Astrocyte (in vitro differentiated cells and primary cell): ENCODE measurements at regions not wholly inside any gene's neighbourhood (a gene's known extent, or its start where the extent isn't known, plus 50 kb on each side); places are given as distances from the start of the nearest gene placed in this dataset.
A peak's percentile ranks its signal among the peaks of the same experiment; 100 is the strongest.

Experiments
- DNase-seq: peaks from one replicate; pipeline ENCODE4 v3.0.0-alpha.2; 2010; ENCODE audit warnings: low read depth
- FAIRE-seq: peaks from 2 replicates; lab custom pipeline; 2011; peaks lifted over from hg19 to GRCh38; lab: Jason Lieb, UNC
- H2AFZ ChIP-seq: 2 replicates; pipeline ENCODE4 v1.6.0; 2012; ENCODE audit warnings: low read depth, low read length, inconsistent platforms
- H3K27ac ChIP-seq: 2 replicates; pipeline ENCODE4 v1.5.1; 2011; ENCODE audit warnings: low read depth, low read length, inconsistent platforms
- H3K27me3 ChIP-seq: 2 replicates; pipeline ENCODE4 v1.6.0; 2011; ENCODE audit warnings: low read length, inconsistent platforms; ENCODE audit not compliant: insufficient read depth
- H3K36me3 ChIP-seq: 2 replicates; pipeline ENCODE4 v1.5.1; 2011; ENCODE audit warnings: low read length, inconsistent platforms; ENCODE audit not compliant: insufficient read depth
- H3K4me1 ChIP-seq: 2 replicates; pipeline ENCODE4 v1.5.1; 2011; ENCODE audit warnings: low read length, inconsistent platforms; ENCODE audit not compliant: insufficient read depth
- H3K4me2 ChIP-seq: 2 replicates; pipeline ENCODE4 v1.6.0; 2012; ENCODE audit warnings: low read length, inconsistent platforms
- H3K4me3 ChIP-seq: 2 replicates; pipeline ENCODE4 v1.5.1; 2011; ENCODE audit warnings: low read depth, mild to moderate bottlenecking, low read length, inconsistent platforms; ENCODE audit not compliant: insufficient read depth
- H3K79me2 ChIP-seq: 2 replicates; pipeline ENCODE4 v1.6.0; 2012; ENCODE audit warnings: mild to moderate bottlenecking, low read length, inconsistent platforms; ENCODE audit not compliant: insufficient read depth
- H3K9ac ChIP-seq: 2 replicates; pipeline ENCODE4 v1.6.0; 2012; ENCODE audit warnings: mild to moderate bottlenecking, low read length, inconsistent platforms
- H3K9me3 ChIP-seq: 2 replicates; pipeline ENCODE4 v1.5.1; 2012; ENCODE audit warnings: low read depth, mild to moderate bottlenecking, low read length, inconsistent platforms; ENCODE audit not compliant: insufficient read depth
- H4K20me1 ChIP-seq: 2 replicates; pipeline ENCODE4 v1.6.0; 2012; ENCODE audit warnings: low read length, inconsistent platforms; ENCODE audit not compliant: insufficient read depth
- H3K27ac Mint-ChIP-seq: one replicate; pipeline ENCODE4 v1.8.0; 2021; ENCODE audit warnings: mild to moderate bottlenecking, mixed read lengths; ENCODE audit not compliant: unreplicated experiment
- H3K27me3 Mint-ChIP-seq: one replicate; pipeline ENCODE4 v1.8.0; 2021; ENCODE audit warnings: low read depth, mixed read lengths; ENCODE audit not compliant: unreplicated experiment
- H3K36me3 Mint-ChIP-seq: one replicate; pipeline ENCODE4 v1.8.0; 2021; ENCODE audit warnings: low read depth, mixed read lengths; ENCODE audit not compliant: unreplicated experiment
- H3K4me1 Mint-ChIP-seq: one replicate; pipeline ENCODE4 v1.8.0; 2021; ENCODE audit warnings: low read depth, mixed read lengths; ENCODE audit not compliant: unreplicated experiment
- H3K4me3 Mint-ChIP-seq: one replicate; pipeline ENCODE4 v1.8.0; 2021; ENCODE audit warnings: mild to moderate bottlenecking, moderate library complexity, mixed read lengths; ENCODE audit not compliant: unreplicated experiment
- H3K9me3 Mint-ChIP-seq: one replicate; pipeline ENCODE4 v1.8.0; 2021; ENCODE audit warnings: mild to moderate bottlenecking, mixed read lengths; ENCODE audit not compliant: unreplicated experiment
- CTCF ChIP-seq: IDR thresholded peaks from 2 replicates; pipeline ENCODE4 v1.5.1; 2011; ENCODE audit warnings: low read depth, mild to moderate bottlenecking, inconsistent platforms, low read length, moderate library complexity; ENCODE audit not compliant: insufficient read depth
- EZH2 ChIP-seq: IDR thresholded peaks from 2 replicates; pipeline ENCODE4 v1.6.1; 2012; ENCODE audit warnings: mild to moderate bottlenecking, low read length, inconsistent platforms; ENCODE audit not compliant: insufficient read depth

DNA sequence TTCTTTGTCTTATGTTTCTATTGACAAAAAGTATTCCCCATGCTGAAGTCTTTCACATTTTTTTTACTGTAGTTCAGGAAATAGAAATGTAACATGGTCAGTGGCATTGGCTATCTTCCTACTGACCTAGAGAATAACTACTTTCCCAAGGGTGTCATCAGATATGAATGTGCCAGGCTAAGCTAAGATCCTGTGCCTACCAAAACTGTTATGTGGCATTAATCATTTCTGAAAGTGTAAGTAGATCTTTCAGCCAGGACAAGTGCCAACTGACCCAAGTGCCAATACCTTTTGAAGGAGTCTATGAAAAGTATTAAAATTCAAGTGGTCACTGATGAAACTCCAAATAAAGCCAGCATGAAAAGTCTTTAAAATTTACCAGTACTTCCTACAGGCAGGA lies 165.3 kb downstream of the TNFSF18 start:
- no peak for DNase-seq
- no peak overlapping the region for H3K27ac Mint-ChIP-seq
- Histone ChIP-seq H3K36me3 (no peaks in the 10 kb centered on the region), H3K9ac (no peak overlapping the region), H3K27ac (no peak overlapping the region), H4K20me1 (no peaks in the 10 kb centered on the region), H3K27me3 (no peaks in the 10 kb centered on the region), H3K4me3 (no peak overlapping the region), H3K4me1 (peaks cover 17% of the 10 kb centered on the region), H3K9me3 (no peaks in the 10 kb centered on the region), H3K4me2 (no peak overlapping the region), H2AFZ (no peak overlapping the region), H3K79me2 (no peaks in the 10 kb centered on the region)
- H3K9me3 Mint-ChIP-seq = peaks cover 5% of the 10 kb centered on the region
- no peak for FAIRE-seq
- peaks cover 24% of the 10 kb centered on the region for H3K4me1 Mint-ChIP-seq
- no peaks in the 10 kb centered on the region for H3K36me3 Mint-ChIP-seq
- H3K4me3 Mint-ChIP-seq = no peak overlapping the region
- TF ChIP-seq CTCF = no peak
- no peak for TF ChIP-seq EZH2
- H3K27me3 Mint-ChIP-seq = no peaks in the 10 kb centered on the region

DNA sequence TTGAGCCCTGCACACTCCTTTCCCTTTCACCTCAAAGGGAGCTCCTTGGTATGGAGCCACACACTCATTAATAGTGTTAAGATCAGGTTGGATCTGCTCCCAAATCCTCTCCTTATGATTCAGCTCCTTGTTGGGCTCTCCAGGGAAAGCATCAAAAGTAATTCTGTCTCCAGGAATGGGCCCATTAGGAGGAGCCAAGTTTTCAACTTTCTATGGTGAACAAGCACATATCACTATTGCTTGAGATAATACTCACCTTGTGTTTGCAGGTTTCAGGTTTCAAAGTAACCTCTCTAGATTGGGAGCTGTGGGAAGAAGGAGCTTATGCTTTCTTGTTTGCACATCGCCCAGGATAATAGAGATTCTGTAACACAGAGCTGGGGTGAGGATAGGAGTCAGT lies 164.8 kb downstream of the TNFSF18 start:
- H3K4me1 Mint-ChIP-seq = peaks cover 24% of the 10 kb centered on the region
- Histone ChIP-seq H3K27me3 (no peaks in the 10 kb centered on the region), H2AFZ (no peak overlapping the region), H3K79me2 (no peaks in the 10 kb centered on the region), H3K27ac (no peak overlapping the region), H3K4me3 (no peak overlapping the region), H3K36me3 (no peaks in the 10 kb centered on the region), H3K9me3 (no peaks in the 10 kb centered on the region), H4K20me1 (no peaks in the 10 kb centered on the region), H3K4me1 (peaks cover 17% of the 10 kb centered on the region), H3K4me2 (no peak overlapping the region), H3K9ac (no peak overlapping the region)
- H3K27ac Mint-ChIP-seq = no peak overlapping the region
- H3K27me3 Mint-ChIP-seq = no peaks in the 10 kb centered on the region
- H3K36me3 Mint-ChIP-seq = no peaks in the 10 kb centered on the region
- TF ChIP-seq CTCF (no peak), EZH2 (no peak)
- DNase-seq = peak; percentile 82
- no peak for FAIRE-seq
- peaks cover 5% of the 10 kb centered on the region for H3K9me3 Mint-ChIP-seq
- H3K4me3 Mint-ChIP-seq = no peak overlapping the region

DNA sequence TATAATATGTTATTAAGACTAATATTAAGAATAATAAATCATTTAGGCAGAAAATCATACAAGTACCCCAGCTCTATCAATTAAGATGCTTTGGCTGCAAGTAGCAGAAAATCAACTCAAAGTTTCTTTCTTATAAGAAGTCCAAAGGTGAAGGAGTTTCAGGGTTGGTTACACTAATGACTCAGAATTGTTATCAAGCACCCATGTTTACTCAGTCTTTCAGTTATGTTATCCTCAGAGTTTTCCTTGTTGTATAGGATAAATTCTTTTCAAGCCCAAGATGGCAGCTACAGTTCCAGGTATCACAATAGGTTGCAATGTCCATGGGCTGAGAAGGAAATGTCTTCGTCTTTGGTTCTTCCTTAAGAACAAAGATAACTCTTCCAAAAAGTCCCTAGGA lies 163.6 kb downstream of the TNFSF18 start:
- Mint-ChIP-seq H3K9me3 (peaks cover 6% of the 10 kb centered on the region), H3K27ac (no peak overlapping the region), H3K4me3 (no peak overlapping the region), H3K27me3 (no peaks in the 10 kb centered on the region), H3K36me3 (no peaks in the 10 kb centered on the region), H3K4me1 (peaks cover 24% of the 10 kb centered on the region)
- Histone ChIP-seq H3K79me2 (no peaks in the 10 kb centered on the region), H3K4me2 (no peak overlapping the region), H3K4me1 (peaks cover 17% of the 10 kb centered on the region), H3K36me3 (no peaks in the 10 kb centered on the region), H3K27me3 (no peaks in the 10 kb centered on the region), H4K20me1 (no peaks in the 10 kb centered on the region), H2AFZ (no peak overlapping the region), H3K4me3 (no peak overlapping the region), H3K9ac (no peak overlapping the region), H3K9me3 (no peaks in the 10 kb centered on the region), H3K27ac (no peak overlapping the region)
- TF ChIP-seq EZH2 (no peak), CTCF (no peak)
- FAIRE-seq = no peak
- no peak for DNase-seq
